ENCODE measurements at regions not wholly inside any gene's neighbourhood (a gene's known extent, or its start where the extent isn't known, plus 50 kb on each side); places are given as distances from the start of the nearest gene placed in this dataset.
A peak's percentile ranks its signal among the peaks of the same experiment; 100 is the strongest.

GRCh38 chr1:228830185-228830953, 95.1 kb downstream of the RHOU start:
- TF ChIP-seq, protein P1, sequence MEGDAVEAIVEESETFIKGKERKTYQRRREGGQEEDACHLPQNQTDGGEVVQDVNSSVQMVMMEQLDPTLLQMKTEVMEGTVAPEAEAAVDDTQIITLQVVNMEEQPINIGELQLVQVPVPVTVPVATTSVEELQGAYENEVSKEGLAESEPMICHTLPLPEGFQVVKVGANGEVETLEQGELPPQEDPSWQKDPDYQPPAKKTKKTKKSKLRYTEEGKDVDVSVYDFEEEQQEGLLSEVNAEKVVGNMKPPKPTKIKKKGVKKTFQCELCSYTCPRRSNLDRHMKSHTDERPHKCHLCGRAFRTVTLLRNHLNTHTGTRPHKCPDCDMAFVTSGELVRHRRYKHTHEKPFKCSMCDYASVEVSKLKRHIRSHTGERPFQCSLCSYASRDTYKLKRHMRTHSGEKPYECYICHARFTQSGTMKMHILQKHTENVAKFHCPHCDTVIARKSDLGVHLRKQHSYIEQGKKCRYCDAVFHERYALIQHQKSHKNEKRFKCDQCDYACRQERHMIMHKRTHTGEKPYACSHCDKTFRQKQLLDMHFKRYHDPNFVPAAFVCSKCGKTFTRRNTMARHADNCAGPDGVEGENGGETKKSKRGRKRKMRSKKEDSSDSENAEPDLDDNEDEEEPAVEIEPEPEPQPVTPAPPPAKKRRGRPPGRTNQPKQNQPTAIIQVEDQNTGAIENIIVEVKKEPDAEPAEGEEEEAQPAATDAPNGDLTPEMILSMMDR (IDR thresholded peaks at IDR 0.05; ENCODE audit: insufficient read depth, low read depth, low read length) = no peak
- no peak for DNase-seq (ENCODE audit: low read depth)
- H3K4me3 ChIP-seq (ENCODE audit: low read depth, low read length) = no peak overlapping the region

- DNase-seq (ENCODE audit: low read depth) = peak; percentile 67
- no peak overlapping the region for H3K4me3 ChIP-seq (ENCODE audit: low read depth, low read length)
- TF ChIP-seq, protein P1 (IDR thresholded peaks at IDR 0.05; ENCODE audit: insufficient read depth, low read depth, low read length) = no peak
Measured at GRCh38 chr1:228830954-228831481, 95.7 kb downstream of the RHOU start.

- TF ChIP-seq, protein P1 (IDR thresholded peaks at IDR 0.05; ENCODE audit: insufficient read depth, low read depth, low read length) = no peak
- no peak overlapping the region for H3K4me3 ChIP-seq (ENCODE audit: low read depth, low read length)
- no peak for DNase-seq (ENCODE audit: low read depth)
Measured at GRCh38 chr1:228833911-228834688, 98.8 kb downstream of the RHOU start.

DNA sequence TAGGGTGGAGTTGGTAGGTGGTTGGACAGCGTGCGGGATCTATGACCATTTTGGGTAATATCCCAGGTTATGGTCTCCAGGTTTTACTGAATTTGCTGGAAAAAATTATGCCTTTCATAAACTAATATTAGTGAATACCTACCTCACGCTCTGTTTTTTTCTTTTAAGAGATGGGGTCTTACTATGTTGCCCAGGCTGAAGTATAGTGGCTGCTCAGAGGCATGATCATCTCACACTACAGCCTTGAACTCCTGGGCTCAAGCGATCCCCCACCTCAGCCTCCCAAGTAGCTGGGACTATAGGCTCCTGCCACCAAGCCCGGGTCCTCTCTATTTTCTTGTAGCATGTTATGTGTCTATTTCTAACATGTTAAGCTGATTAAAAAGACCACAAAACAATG, 100.2 kb downstream of the RHOU start:
- H3K4me3 ChIP-seq (ENCODE audit: low read depth, low read length) = no peak overlapping the region
- TF ChIP-seq, protein P1 (IDR thresholded peaks at IDR 0.05; ENCODE audit: insufficient read depth, low read depth, low read length) = no peak
- DNase-seq (ENCODE audit: low read depth) = no peak

- DNase-seq (ENCODE audit: low read depth) = no peak
- H3K4me3 ChIP-seq (ENCODE audit: low read depth, low read length) = no peak overlapping the region
- TF ChIP-seq, protein P1 (IDR thresholded peaks at IDR 0.05; ENCODE audit: insufficient read depth, low read depth, low read length) = no peak
Measured at GRCh38 chr1:228835911-228836310, 100.6 kb downstream of the RHOU start.

DNA sequence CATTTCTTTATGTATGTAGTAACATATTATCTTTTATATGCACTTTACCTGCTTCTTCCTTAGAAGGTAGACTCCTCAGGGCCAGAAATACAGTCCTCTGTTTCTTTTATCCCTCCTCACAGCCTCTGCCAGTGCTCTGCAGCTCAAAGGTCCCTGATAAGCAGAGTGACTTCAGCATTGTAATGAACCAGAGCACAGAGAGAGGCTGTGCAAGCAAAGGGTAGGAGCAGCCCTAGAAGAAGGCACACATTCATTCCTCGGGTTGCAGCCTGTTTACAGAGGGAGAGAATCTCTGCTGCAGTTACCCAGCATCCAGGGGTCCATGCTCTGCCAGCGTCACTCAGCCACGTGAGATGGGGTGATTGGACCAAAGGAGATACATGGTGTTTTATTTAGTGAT, 101.1 kb downstream of the RHOU start:
- no peak for DNase-seq (ENCODE audit: low read depth)
- TF ChIP-seq, protein P1 (IDR thresholded peaks at IDR 0.05; ENCODE audit: insufficient read depth, low read depth, low read length) = no peak
- H3K4me3 ChIP-seq (ENCODE audit: low read depth, low read length) = no peak overlapping the region
